GM18502 (cell line): ENCODE measurements at regions not wholly inside any gene's neighbourhood (a gene's known extent, or its start where the extent isn't known, plus 50 kb on each side); places are given as distances from the start of the nearest gene placed in this dataset.
"Not testable (repeated sequence)": the region's sequence is repeated elsewhere in the genome, so short reads cannot be mapped to it uniquely, and the experiment has no call there.

Experiments used
- ATAC-seq: cut with Tn5 transposase; IDR thresholded peaks from one replicate; pipeline ENCODE4 v1.9.1; 2021; ENCODE audit warnings: mild to moderate bottlenecking; ENCODE audit not compliant: unreplicated experiment, poor library complexity

DNA sequence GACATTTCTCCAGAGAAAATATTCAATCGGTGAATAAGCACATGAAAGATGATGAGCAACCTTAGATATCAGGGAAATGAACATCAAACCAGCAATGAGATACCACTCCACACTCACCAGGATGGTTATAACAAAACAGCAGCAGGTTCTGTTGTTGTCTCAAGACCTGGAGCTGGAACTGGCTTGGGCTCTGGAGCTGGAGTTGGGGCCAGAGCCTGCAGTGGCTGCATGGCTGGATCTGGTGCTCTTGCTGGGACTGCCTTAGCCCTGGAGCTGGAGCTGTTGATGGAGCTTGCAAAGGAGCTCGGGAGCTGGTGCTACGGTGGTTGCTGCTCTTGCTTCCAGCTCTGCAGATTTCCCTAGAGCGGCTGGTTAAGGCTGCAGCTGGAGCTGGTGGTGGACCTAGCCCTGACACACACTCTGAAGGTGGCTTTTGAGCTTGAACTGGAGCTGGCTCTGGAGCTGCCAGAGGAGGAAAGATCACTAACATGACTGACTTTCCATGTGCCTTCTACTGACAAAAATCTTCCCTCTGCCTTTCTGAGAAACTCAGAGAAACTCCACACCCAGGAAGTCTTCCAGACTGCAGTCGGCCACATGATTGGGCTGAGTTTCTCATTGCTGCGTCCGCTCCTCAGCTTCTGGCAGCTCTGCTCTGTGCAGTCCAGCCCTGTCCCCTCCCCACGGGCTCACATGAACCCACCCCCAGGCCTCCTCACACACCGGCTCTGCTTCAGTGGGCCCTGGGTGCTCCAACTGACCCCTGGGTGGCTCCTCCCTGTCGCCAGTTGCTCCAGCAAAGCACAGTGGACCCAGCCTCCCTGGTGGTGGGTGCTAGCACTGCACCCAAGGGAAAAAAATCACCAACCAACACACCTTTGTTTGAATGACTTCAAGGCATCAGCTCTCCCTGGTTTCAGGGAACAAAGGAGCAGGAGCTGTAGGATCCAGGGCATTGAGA is 139.1 kb upstream of the FMN2 start:
- peak; percentile 67 for ATAC-seq

DNA sequence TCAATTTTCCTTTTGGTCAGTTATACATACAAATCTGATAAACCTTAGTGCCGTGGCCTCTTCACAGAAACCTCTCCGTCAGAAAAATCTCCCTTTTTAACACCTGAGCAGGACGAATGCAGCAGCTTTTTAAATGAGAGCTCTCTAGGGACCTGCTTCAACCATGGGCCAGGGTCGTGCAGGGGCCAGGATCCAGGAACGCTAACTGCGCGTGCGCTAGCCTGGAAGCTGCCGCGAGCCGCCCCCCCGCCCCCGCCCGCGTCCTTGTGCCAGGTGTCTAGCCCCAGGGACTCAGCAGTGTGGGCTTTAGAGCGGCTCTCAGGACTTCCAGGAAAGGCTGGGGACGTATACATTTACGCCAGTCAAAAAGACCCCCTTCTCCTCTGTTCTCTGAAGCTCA is 136.8 kb upstream of the FMN2 start:
- no peak for ATAC-seq

DNA sequence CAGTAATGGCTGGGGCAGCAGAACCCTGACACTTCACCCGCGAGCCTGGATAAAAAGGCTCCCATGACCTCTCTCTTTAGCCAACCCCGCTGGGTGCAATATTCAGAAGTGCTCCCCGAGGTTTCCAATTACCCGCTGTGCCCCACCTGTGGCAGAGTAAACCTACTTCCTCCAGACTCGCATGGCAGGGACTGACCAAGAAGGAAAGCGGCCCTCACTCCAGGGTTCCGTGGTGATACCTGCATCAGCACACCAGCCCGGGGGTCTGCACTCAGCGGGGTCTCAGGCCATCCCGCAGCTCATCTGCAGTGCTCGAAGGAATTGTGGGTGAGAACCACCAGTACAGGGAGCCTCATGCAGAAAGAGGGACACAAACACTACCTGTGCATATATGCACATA is 136.3 kb upstream of the FMN2 start:
- ATAC-seq: no peak

DNA sequence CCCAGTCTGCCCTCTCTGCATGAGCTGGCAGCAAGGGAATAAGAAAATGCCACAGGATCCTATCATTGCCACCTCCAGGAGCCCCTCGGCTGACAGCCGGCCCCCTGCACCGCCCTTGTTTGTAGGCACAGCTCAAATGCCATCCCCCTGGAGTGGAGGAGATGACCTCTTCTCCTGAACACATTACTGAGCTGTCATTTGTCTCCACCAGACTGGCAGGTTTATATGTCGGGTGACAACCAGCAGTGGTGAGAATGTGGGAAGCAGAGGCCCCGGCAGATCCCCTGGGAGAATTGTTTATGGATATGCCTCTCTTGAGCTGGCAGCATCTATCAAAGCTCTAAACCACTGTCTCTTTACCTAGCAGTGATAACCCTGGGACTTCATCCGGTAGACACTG is 135.4 kb upstream of the FMN2 start:
- no peak for ATAC-seq

DNA sequence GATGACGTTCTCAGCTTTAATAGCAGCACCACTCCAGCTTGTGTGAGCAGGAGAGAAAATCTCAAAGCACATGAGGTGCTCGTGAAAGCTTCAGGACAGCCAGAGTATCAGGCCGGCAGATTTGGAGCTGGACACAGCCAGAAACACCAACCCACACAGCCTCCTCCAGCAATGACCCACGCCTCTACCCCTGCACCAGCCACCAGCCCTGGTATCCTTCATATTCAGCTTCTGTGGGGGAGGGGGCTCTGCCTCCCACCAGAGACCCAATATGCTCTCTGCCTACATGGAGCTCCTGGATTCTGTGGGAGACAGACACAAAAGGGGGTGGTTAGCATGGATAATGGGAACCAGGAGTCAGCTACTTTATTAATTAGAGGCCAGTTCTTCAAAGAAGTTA is 133.6 kb upstream of the FMN2 start:
- ATAC-seq: no peak

DNA sequence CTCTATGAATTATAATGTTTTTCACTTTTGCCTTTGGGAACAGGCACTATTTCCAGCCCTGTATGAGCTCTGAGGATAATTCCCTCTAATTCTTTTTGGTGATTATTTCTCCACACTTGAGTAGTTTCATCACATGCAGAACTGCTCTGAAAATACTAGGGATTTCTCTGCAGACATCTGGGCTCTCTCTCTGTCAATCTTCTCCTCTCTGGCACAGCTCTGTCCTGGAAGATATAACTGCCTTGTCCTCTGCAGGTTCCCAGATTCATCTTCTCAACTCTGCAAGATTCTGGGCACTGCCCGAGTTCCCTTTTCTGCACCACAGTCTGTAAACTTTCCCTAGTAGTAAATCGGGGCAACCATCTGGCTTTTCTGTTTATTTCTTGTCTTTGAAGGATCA is 131.3 kb upstream of the FMN2 start:
- no peak for ATAC-seq

DNA sequence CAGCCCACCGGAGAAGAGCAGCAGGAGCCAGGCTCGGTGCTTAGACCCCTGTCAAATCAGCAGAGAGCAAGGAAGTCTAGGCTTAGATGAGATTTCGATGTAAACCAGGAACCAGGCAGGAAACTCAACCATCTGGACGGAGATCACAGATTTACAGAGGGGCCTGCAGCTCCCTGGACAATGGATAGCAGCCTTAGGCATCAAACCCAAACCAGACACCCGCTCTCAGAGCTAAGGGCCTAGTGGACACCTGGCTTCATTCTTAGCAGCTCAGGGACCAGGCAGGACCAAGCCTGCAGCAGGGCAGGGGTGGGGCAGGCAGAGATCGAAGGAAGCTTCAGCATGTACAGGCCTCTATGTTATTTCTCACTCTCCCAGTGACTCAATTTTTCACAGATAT is 127.8 kb upstream of the FMN2 start:
- ATAC-seq: no peak

DNA sequence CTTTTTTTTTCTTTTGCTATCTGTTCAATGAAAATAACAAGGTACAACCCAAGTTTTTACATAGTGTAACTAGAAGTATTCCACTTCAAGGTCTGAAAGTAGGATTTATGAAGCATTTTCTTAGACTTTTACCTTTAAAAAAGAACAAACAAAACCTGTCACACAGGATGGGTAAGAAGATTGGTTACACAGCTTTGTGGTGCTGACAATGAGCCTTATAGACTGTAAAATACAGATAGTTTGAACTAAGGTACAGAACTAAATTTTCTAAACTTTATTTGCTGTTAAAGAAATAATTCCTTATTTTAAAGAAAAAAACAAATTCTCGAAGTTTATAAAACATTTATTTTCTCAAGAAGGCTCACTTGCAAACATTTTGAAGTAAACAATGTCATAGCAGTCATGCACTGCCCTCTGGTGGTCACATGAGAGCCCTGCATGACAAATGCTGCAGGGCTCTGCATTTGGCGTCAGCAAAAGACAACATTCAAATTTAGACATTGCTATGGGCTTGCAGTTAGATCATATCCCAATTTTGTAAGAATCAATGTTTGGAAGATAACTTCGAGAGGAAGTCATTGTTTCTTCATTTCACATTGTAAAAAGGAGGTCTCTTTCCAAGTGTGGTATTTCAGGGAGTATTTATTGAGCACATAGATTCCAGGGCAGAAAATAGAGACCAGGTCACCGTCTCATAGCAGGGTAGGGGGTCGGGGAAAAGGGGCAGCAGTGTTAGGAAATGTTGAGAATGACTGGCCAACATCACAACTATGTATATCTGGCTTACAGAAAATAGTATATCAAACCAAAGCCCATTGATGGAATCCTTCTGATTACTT is 115.3 kb upstream of the FMN2 start:
- peak; percentile 95 for ATAC-seq

DNA sequence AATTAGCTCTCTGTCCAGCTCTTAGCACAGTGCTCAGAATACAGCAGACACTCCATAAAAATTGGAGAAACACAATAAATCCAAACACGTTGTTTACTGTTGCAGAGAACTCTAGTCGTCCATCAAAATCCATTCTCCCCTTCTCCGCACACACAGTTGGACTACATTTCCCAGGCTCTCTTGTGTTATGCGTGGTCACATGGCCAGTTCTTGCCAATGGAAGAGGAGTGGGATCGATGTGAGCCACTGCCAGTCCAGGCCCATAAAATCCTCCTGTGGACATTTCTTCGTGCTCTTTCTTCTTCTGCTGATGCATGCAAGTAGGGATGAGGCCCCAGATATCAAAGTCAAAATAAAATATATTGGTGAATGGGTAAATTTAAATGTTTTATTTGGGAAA is 114.3 kb upstream of the FMN2 start:
- ATAC-seq: no peak

DNA sequence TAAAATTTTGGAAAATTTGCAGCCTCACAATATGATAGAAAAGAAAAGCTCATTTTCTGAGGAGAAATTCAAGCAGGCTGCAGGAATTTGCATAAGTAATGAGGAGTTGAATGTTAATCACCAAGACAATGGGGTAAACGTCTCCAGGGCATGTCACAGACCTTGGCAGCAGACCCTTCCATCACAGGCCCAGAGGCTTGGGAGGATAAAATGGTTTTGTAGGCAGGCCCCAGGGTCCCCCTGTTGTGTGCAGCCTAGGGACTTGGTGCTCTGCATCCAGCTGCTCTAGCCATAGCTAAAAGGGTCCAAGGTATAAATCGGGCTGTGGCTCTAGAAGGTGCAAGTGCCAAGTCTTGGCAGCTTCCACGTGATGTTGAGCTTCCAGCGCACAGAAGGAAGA is 112.2 kb upstream of the FMN2 start:
- ATAC-seq: no peak

DNA sequence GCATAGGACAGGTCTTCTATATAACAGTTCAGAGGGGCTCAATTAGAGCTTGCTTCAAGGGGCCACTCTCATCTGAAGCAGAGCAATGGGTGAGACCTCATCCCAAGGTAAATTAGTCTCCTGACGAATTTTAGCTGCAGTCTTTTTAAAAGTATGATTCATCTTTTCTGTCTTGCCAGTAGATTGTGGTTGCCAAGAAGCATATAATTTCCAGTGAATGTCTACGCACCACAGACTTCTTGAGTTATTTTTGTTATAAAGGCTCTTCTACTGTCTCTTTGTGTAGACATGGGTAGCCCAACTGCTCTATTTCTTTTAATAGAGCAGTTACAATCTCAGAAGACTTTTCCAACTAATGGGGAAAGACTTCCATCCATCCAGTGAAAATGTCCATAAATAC is 108.9 kb upstream of the FMN2 start:
- ATAC-seq: no peak

DNA sequence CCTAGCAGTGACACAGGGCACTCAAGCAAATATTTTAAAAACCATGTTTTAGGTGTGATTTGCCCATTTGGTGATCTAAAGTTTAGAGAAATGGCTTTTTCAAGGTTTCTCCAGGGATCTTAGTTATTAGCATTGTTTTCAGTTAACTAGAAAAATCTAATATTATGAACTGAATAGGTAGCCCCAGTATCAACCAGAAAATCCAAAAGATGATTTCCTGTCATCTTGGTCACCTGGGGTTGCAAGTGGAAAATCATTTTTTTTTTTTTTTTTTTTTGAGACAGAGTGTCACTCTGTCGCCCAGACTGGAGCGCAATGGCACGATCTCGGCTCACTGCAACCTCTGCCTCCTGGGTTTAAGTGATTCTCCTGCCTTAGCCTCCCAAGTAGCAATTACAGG is 106.6 kb upstream of the FMN2 start:
- ATAC-seq: no peak

DNA sequence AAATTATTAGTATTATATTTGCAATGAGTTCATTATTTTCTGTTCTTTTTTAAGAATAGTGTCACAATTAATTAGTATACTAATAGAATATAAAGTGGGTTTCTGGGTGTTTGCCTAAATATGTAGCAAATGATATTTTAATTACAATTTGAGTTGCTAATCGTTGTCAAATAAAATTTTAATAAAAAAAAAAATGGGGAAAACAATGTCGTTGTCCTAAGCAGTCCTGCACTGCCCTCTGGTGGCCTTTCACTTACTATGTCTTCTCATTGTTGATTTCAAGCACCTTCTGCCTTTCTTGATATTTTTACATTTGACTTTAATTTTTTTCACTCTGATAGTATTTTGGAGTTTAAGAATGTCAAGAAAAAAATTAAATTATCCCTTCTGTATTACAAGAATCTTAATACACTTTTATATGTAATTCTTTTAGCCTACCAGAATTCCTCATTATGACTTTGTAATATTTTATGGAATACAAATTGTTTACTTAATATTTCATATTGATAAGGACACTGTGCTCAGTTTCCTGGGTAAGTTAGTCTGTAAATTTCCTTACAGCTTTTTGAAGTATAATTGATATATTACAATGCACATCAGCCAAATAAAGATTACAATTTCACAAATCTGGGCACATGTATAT is 104.5 kb upstream of the FMN2 start:
- ATAC-seq: no peak

DNA sequence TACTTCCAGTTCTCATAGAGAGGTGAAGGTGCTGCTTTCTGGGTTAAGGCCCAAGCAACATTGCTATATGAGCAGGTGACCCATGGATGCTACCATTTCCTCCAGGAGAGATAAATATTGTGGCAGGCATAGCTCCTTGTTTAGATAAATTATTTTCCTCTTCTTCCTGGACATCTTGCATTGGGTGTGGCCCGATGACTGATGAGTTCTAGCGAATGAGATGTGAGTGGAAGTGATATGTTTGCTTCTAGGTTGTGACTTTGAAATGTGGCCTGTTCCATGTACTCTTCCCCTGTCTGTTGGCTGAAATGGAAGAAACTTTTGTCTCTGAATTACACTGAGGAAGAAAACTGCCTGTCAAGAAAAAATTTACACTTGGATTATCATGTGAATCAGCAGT is 101.7 kb upstream of the FMN2 start:
- no peak for ATAC-seq

DNA sequence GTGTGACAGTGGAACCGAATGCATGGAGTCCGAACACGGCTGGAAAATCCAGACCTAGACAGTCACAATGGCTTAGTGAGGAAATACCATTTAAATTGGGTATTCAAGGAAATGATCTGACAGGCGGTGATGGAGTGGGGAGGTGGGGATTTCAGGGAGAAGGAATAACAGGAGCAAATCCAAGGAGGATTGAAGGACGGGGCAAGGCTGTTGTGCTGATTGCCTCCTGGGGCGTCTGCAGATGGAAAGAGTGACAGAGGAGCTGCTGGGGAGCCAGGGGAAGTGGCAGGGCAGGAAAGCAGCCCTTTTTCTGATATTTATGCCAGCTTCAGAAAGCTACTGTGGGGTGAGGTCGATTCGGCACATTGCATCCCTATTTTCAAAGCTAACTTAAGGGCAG is 99.1 kb upstream of the FMN2 start:
- not testable (repeated sequence) for ATAC-seq

DNA sequence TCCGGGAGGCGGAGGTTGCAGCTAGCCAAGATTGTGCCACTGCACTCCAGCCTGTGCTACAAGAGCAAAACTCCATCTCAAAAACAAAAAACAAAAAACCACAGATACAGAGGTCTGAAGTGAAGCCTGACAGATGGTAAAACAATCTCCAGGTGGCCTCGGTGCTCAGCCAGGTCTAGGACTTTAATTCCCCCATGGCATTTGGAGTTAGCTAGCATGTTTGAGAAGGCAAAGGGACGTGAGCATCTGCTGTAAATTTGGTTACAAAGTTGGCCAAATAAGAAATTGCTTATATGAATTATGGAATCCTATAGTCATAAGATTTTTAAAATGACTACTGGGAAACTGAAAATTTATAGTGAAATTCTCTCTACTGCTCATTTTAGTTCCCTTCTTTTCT is 98.3 kb upstream of the FMN2 start:
- ATAC-seq: no peak

DNA sequence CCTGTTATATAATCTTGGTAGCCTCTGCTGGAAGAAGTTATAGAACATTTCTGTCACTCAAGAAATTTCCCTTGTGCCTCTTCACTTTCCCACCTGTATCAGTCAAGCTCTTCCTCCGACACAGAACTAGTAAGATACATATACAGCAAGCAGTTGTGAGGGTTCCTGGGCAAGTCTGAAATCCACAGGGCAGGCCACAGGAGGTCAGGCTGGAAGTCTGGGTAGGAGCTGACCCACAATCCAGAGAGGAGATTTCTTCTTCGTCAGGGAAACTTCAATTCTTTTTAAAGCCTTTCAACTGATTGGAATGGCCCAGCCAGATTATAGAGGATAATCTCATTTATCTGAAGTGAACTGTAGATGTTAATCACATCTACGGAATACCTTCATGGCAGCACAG is 96.4 kb upstream of the FMN2 start:
- no peak for ATAC-seq

DNA sequence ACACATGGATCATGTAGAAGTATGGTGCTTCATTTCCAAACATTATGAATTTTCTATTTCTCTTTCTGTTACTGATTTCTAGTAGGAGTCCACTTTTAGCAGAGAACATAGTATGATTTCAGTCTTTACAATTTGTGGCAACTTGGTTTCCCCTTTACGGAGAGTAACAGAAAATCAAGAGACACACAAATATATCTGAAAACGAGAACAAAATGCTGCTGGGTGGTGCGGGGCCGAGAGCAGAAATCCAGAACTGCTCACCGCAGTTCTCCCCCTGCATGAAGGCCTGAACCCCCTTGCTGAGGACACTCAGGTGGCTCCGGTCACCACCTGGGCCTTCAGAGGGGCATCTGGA is 94.5 kb upstream of the FMN2 start:
- no peak for ATAC-seq

DNA sequence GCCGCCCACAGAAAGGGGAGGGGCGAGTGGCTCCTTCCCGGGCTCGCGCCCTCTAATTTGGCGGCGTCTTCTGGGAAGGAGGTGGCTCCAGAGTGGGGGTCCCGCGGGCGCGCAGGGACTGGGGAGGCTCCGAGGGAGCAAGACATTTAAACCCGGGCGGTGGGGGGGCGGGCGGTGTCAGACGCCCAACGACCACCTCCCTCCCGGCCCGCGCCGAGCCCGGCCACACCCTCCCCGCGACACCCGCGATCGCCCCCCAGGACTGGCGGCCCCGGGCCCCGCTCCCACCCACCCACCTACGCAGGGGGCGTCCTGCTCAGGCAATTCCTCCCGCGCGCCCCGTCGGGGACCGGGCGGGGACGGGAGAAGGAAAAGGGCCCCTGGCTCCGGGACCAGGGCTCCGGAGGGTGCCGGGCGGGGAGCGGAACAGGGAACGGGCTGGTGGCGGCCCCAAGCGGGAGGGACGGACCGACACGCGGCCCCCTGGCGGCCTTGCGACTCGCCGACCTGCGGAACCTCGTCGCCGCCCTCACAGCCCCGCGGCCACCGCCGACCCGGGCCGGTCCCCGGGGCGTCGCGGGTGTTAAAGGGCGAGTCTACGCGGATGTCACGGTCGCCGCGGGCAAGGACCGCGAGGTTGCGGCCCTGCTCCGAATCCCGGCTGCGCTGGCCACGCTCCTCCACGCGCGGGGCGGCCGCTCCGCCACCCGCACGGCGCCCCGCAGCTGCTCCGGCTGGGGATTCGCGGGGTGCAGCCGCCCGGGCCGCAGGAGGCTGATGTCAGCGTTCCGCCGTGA is 94.0 kb upstream of the FMN2 start:
- ATAC-seq: no peak

DNA sequence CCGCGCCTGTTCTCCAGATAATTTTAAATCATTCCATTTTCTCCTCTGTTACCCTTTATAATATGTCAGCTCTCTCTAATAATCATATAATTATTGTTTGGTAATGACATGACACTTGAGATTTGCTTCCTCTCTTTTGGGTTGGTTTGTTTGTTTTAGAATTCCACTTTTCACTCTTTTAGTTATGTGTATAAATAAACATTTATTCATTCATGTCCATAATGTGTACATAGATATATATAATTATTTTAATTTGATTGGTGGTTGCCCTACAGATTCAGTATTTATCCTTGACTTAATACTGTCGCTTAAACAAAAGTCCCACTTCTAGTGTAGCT is 93.4 kb upstream of the FMN2 start:
- no peak for ATAC-seq
